Tibial nerve (tissue), 4 donors: ENCODE measurements at regions not wholly inside any gene's neighbourhood (a gene's known extent, or its start where the extent isn't known, plus 50 kb on each side); places are given as distances from the start of the nearest gene placed in this dataset.
A peak's percentile ranks its signal among the peaks of the same experiment; 100 is the strongest.

Experiments
- DNase-seq, 2 donors: peaks; one replicate each; pipeline ENCODE4 v3.0.0-alpha.2; 2019; ENCODE audit warnings: low spot score in 2 of 2
- H3K27ac ChIP-seq, 4 donors: fragments of 200-600 bp; sonication (generic) in 3 of 4; one replicate each; pipeline ENCODE4 v1.5.1; 2017 to 2019; ENCODE audit warnings: mild to moderate bottlenecking in 1 of 4
- H3K27me3 ChIP-seq, 2 donors: fragments of 200-600 bp; sonication (generic) in 1 of 2; one replicate each; pipeline versions ENCODE4 v1.5.1 to v1.6.0; 2017 to 2019
- H3K36me3 ChIP-seq, 3 donors: fragments of 200-600 bp; sonication (generic); one replicate each; pipeline ENCODE4 v1.5.1; 2018 to 2019
- H3K4me1 ChIP-seq, 4 donors: fragments of 200-600 bp; sonication (generic) in 3 of 4; one replicate each; pipeline ENCODE4 v1.5.1; 2017 to 2019
- H3K4me3 ChIP-seq, 4 donors: fragments of 200-600 bp; sonication (generic) in 3 of 4; one replicate each; pipeline ENCODE4 v1.5.1; 2017 to 2019; ENCODE audit warnings: mild to moderate bottlenecking in 1 of 4, moderate library complexity in 1 of 4
- H3K9me3 ChIP-seq, 4 donors: fragments of 200-600 bp; sonication (generic) in 3 of 4; one replicate each; pipeline ENCODE4 v1.5.1; 2017 to 2019
- EP300 ChIP-seq, 2 donors: sonication (generic); formaldehyde crosslinking; IDR thresholded peaks; one replicate each; pipeline ENCODE4 v1.6.1; 2017; ENCODE audit warnings: antibody characterized with exemption in 2 of 2, mild to moderate bottlenecking in 1 of 2
- POLR2A ChIP-seq, 2 donors: fragments of 450-650 bp; IDR thresholded peaks; one replicate each; pipeline ENCODE4 v1.6.1; 2017; ENCODE audit warnings: antibody characterized with exemption in 2 of 2, mild to moderate bottlenecking in 2 of 2, moderate library complexity in 2 of 2
- WGBS, 2 donors: methylation state at CpG; one replicate each; pipeline ENCODE4 v1.1.5; 2018; 5-methylcytosine and 5-hydroxymethylcytosine counted together
- TF ChIP-seq, protein P1 (sequence below), 5 experiments: fragments of 200-600 bp in 3 of 5; fragments of 450-650 bp in 2 of 5; sonication (generic) in 3 of 5; IDR thresholded peaks; one replicate each; pipeline ENCODE4 v1.5.1; 2016 to 2019; ENCODE audit warnings: antibody characterized with exemption in 5 of 5, mild to moderate bottlenecking in 3 of 5, moderate library complexity in 2 of 5

DNA sequence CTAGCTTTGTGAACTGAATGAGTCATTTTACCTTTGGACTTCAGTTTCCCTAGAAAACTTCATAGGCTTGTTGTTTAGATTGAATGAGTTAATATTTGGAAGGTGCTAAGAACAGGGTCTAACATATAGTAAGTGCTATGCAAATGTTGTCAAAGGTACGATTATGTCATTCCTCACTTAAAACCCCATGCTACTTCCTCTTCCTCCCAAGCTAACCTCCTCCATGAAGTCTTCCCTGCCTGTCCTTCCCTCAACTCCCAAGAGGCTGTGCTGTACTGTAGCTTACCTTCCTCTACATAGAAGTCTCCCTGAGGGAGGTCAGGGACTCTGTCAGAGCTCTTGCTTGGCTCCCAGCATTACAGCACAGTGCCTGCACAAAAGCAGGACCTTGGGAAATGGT, 103.4 kb upstream of the PJA1 start:
- TF ChIP-seq, protein P1, sequence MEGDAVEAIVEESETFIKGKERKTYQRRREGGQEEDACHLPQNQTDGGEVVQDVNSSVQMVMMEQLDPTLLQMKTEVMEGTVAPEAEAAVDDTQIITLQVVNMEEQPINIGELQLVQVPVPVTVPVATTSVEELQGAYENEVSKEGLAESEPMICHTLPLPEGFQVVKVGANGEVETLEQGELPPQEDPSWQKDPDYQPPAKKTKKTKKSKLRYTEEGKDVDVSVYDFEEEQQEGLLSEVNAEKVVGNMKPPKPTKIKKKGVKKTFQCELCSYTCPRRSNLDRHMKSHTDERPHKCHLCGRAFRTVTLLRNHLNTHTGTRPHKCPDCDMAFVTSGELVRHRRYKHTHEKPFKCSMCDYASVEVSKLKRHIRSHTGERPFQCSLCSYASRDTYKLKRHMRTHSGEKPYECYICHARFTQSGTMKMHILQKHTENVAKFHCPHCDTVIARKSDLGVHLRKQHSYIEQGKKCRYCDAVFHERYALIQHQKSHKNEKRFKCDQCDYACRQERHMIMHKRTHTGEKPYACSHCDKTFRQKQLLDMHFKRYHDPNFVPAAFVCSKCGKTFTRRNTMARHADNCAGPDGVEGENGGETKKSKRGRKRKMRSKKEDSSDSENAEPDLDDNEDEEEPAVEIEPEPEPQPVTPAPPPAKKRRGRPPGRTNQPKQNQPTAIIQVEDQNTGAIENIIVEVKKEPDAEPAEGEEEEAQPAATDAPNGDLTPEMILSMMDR (IDR thresholded peaks at IDR 0.05): no peak
- no peak for TF ChIP-seq POLR2A (IDR thresholded peaks at IDR 0.05)
- no peak for TF ChIP-seq EP300 (IDR thresholded peaks at IDR 0.05)
- no peak for DNase-seq
- Histone ChIP-seq H3K27ac (no peak overlapping the region), H3K9me3 (no peaks in the 10 kb centered on the region), H3K4me1 (no peaks in the 10 kb centered on the region), H3K36me3 (no peaks in the 10 kb centered on the region), H3K4me3 (no peak overlapping the region), H3K27me3 (peaks cover 0 to 11% of the 10 kb centered on the region in 2 donors)
- WGBS, 2 donors: 48 to 69% methylated on average over 1 of the region's 1 CpG

DNA sequence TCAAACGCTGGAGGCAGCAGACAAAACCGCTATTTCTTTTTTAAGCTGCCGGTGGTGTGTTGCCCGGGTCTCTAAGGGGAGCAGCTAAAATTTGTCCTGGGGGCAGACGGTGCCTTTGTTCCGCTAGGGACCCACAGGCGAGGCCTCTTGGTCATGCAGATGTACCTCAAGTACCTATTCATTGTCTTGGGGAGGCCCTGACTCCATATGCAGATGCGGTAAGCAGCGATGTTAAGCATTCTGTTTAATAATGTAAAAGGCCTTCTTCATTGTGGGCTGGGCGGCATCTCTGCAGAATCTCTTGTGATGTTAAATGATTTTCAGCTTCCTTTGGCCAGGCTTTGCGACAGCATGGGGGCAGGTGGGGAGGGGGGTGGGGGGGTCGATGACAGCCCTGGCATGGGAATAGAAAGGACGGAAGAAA, 98.9 kb upstream of the PJA1 start:
- H3K9me3 ChIP-seq: no peaks in the 10 kb centered on the region
- no peaks in the 10 kb centered on the region for H3K36me3 ChIP-seq
- H3K4me3 ChIP-seq: no peak overlapping the region
- WGBS, 2 donors: 39 to 52% methylated on average over 10 to 13 of the region's 13 CpGs
- no peaks in the 10 kb centered on the region for H3K4me1 ChIP-seq
- no peak for DNase-seq
- no peak overlapping the region for H3K27ac ChIP-seq
- TF ChIP-seq EP300 (IDR thresholded peaks at IDR 0.05): no peak
- TF ChIP-seq, protein P1 (IDR thresholded peaks at IDR 0.05): no peak
- TF ChIP-seq POLR2A (IDR thresholded peaks at IDR 0.05): no peak
- peaks cover 0 to 20% of the 10 kb centered on the region in 2 donors for H3K27me3 ChIP-seq

DNA sequence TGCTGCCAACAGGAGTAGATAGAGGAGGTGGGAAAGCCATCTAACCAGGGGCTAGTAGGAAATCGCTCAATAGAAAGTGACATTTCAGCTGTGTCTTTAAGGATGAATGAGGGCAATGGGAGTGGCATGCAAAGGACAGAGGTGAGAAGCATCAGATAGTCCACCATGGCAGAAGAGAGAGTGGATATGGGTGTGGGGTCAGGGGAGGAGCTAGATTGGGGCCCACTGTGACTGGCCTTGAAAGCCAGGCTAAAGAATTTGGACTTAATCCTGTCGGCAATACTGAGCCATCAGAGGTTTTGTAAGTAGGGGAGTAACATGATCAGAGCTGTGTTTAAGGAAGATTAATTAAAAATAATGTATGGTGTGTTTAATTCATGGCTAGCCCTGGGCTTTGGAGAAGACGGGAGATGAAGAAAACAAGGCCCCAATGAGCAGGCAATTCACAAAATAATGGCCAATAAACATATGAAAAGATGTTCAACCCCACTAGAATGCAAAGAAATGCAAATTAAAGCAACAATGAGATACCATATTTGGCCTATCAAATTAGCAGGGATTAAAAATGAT, 98.1 kb upstream of the PJA1 start:
- TF ChIP-seq EP300 (IDR thresholded peaks at IDR 0.05) (no peak), POLR2A (IDR thresholded peaks at IDR 0.05) (no peak)
- TF ChIP-seq, protein P1 (IDR thresholded peaks at IDR 0.05): no peak
- Histone ChIP-seq H3K4me3 (no peak overlapping the region), H3K9me3 (no peaks in the 10 kb centered on the region), H3K4me1 (no peaks in the 10 kb centered on the region), H3K36me3 (no peaks in the 10 kb centered on the region), H3K27ac (no peak overlapping the region), H3K27me3 (peaks cover 0 to 20% of the 10 kb centered on the region in 2 donors)
- 68 to 71% methylated on average over 3 of the region's 3 CpGs for WGBS, 2 donors
- no peak for DNase-seq

DNA sequence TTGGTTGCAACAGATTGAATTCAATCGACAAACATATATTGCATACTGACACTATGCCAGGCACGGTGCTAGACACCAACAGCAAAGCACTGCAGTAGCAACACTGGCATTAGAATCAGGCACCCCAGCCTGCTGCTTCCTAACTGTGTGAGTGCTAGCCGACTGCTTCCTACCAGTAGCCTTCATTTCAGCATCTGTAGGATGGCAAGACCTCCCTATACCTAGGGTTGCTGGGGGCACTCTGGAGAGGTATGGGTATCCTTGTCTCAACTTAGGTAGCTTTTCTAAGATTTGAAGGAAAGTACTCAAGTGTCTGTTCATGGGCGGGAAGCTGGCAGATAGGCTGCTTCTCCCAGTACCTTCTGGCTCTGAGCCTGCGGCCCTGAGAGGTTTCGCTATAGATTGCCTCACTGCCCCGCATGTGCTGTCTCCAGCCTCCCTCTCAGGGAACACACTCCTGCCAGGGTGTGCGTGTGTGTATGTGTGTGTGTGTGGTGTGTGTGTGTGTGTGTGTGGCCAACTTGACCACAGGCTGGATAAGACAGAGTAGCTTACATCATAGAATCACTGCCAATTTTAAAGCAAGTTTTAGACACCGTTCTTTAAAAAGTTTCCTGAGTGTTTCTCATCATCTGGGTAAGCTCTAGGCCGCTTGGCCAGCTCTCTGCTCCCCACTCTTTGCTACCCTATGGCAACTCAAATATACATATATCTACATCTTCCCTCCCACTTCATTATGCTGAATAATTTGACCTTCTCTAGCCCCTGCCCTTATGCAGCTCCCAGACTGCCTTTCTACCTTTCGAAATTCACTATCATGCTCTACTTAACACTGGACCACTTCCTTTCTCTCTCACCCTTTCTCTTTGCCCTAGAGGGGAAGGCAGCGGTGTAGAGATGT, 97.0 kb upstream of the PJA1 start:
- no peak for TF ChIP-seq POLR2A (IDR thresholded peaks at IDR 0.05)
- no peak for TF ChIP-seq EP300 (IDR thresholded peaks at IDR 0.05)
- TF ChIP-seq, protein P1 (IDR thresholded peaks at IDR 0.05): no peak
- WGBS, 2 donors: 66 to 69% methylated on average over 7 to 12 of the region's 12 CpGs
- H3K27ac ChIP-seq: no peak overlapping the region
- DNase-seq: peak in 1 of 2 donors; percentile 49
- H3K4me1 ChIP-seq: no peaks in the 10 kb centered on the region
- H3K4me3 ChIP-seq: no peak overlapping the region
- H3K36me3 ChIP-seq: no peaks in the 10 kb centered on the region
- no peaks in the 10 kb centered on the region for H3K9me3 ChIP-seq
- H3K27me3 ChIP-seq: peaks cover 0 to 20% of the 10 kb centered on the region in 2 donors

DNA sequence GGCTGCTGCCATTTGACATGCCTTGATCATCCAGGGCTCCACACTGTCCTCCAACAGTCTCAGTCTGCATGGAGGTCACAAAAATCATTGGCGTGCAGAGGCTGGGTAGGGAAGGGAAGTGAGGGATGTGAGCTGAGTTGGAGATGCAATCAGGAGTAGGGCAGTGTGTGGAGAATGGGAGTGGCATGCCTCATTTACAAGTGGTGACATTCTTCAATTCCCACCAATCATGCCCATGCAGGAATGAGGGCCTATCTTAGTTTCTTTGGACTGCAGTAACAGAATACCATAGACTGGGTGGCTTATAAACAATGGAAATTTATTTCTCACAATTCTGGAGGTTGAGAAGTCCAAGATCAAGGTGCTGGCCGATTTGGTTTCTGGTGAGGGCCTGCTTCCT, 94.9 kb upstream of the PJA1 start:
- H3K27me3 ChIP-seq: peaks cover 0 to 20% of the 10 kb centered on the region in 2 donors
- WGBS, 2 donors: 57 to 69% methylated on average over 2 of the region's 2 CpGs
- TF ChIP-seq, protein P1 (IDR thresholded peaks at IDR 0.05): no peak
- TF ChIP-seq POLR2A (IDR thresholded peaks at IDR 0.05) (no peak), EP300 (IDR thresholded peaks at IDR 0.05) (no peak)
- no peaks in the 10 kb centered on the region for H3K9me3 ChIP-seq
- H3K4me3 ChIP-seq: no peak overlapping the region
- no peak for DNase-seq
- no peak overlapping the region for H3K27ac ChIP-seq
- H3K36me3 ChIP-seq: no peaks in the 10 kb centered on the region
- no peaks in the 10 kb centered on the region for H3K4me1 ChIP-seq
